ENCODE measurements at regions not wholly inside any gene's neighbourhood (a gene's known extent, or its start where the extent isn't known, plus 50 kb on each side); places are given as distances from the start of the nearest gene placed in this dataset.

DNA sequence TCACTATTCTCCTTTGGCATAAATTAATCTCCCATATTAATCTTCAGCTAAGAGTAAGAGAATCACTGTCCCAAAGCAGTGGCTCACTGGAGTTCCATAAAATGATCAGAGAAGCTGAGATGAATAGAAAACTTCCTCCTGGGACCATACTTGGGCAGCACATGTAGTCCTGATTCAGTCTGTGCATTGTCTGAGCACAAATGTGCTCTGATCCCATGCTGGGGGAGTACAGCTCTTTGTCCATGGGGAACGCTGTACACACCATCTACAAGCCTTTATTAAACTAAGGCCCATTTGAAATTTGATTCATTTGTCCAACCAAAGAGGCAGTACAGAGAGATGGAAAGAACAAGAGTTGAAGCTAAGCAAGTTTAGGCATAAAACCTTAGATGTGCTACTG, 147.4 kb upstream of the PGR start:
- no peaks in the 10 kb centered on the region for H3K27me3 ChIP-seq (replicated peaks; ENCODE audit: insufficient read depth, low read length)
- H3F3A ChIP-seq (ENCODE audit: insufficient read depth, low read length), result no peaks in the 10 kb centered on the region
- no peak overlapping the region for H3K4me2 ChIP-seq (ENCODE audit: low read depth, low read length)
- H3K36me3 ChIP-seq (replicated peaks; ENCODE audit: insufficient read depth, low read length), result no peaks in the 10 kb centered on the region
- DNase-seq, result no peak
- H3K9ac ChIP-seq (ENCODE audit: low read length), result no peak overlapping the region
- H4K20me1 ChIP-seq (ENCODE audit: insufficient read depth, low read length), result no peaks in the 10 kb centered on the region
- no peak overlapping the region for H2AFZ ChIP-seq (ENCODE audit: low read length)
- no peaks in the 10 kb centered on the region for H3K4me1 ChIP-seq (ENCODE audit: low read length)
- H3K9me3 ChIP-seq (replicated peaks; ENCODE audit: insufficient read depth, low read length), result no peaks in the 10 kb centered on the region
- TF ChIP-seq, protein P1, sequence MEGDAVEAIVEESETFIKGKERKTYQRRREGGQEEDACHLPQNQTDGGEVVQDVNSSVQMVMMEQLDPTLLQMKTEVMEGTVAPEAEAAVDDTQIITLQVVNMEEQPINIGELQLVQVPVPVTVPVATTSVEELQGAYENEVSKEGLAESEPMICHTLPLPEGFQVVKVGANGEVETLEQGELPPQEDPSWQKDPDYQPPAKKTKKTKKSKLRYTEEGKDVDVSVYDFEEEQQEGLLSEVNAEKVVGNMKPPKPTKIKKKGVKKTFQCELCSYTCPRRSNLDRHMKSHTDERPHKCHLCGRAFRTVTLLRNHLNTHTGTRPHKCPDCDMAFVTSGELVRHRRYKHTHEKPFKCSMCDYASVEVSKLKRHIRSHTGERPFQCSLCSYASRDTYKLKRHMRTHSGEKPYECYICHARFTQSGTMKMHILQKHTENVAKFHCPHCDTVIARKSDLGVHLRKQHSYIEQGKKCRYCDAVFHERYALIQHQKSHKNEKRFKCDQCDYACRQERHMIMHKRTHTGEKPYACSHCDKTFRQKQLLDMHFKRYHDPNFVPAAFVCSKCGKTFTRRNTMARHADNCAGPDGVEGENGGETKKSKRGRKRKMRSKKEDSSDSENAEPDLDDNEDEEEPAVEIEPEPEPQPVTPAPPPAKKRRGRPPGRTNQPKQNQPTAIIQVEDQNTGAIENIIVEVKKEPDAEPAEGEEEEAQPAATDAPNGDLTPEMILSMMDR (IDR thresholded peaks at IDR 0.05; ENCODE audit: low read length), result no peak
- TF ChIP-seq EZH2 (optimal IDR thresholded peaks at IDR 0.05; ENCODE audit: low read depth, low read length) (no peak), EZH2phosphoT487 (IDR thresholded peaks at IDR 0.05; ENCODE audit: low read length) (no peak)
- no peak overlapping the region for H3K27ac ChIP-seq (ENCODE audit: low read length)
- H3K9me2 ChIP-seq (replicated peaks; ENCODE audit: insufficient read depth, low read length), result no peaks in the 10 kb centered on the region
- no peaks in the 10 kb centered on the region for H3K79me2 ChIP-seq (ENCODE audit: low read length)
- no peak overlapping the region for H3K4me3 ChIP-seq (ENCODE audit: low read length)

DNA sequence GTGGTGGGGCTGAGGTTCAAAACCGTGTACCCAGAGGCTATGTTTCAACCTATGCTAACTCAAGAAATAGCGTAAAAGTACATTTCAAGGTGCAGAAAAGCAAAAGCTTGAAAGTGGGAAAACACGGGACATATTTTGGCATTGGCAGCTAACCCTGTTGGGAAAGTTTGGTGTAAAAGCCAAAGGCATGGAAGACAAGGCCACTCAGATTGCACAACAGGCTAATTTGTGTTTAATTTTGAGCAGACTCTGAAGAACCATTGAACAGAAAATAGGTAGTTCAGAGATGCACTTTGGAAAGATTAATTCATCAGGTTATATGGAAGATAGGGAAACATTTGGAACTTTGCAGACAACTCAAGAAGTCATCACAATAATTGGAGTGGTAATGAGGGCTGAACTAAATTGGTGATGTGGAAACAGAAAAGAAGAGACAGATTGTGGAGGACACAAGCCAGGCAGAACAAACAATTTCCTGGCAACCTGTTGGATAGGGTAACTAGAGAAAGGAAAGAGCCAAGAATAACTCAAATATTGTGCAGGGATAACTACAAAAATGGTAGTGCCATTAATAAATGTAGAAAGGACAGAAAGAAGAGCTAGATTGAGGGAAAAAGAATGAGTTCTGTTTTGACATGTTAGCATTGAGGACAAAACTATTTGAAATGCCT, 140.5 kb upstream of the PGR start:
- no peak overlapping the region for H2AFZ ChIP-seq (ENCODE audit: low read length)
- no peaks in the 10 kb centered on the region for H3K79me2 ChIP-seq (ENCODE audit: low read length)
- H3K9me2 ChIP-seq (replicated peaks; ENCODE audit: insufficient read depth, low read length), result no peaks in the 10 kb centered on the region
- no peaks in the 10 kb centered on the region for H4K20me1 ChIP-seq (ENCODE audit: insufficient read depth, low read length)
- TF ChIP-seq EZH2phosphoT487 (IDR thresholded peaks at IDR 0.05; ENCODE audit: low read length), result no peak
- TF ChIP-seq EZH2 (optimal IDR thresholded peaks at IDR 0.05; ENCODE audit: low read depth, low read length), result no peak
- TF ChIP-seq, protein P1 (IDR thresholded peaks at IDR 0.05; ENCODE audit: low read length), result no peak
- H3F3A ChIP-seq (ENCODE audit: insufficient read depth, low read length), result no peaks in the 10 kb centered on the region
- H3K4me3 ChIP-seq (ENCODE audit: low read length), result no peak overlapping the region
- H3K9me3 ChIP-seq (replicated peaks; ENCODE audit: insufficient read depth, low read length), result no peaks in the 10 kb centered on the region
- H3K4me1 ChIP-seq (ENCODE audit: low read length), result no peaks in the 10 kb centered on the region
- DNase-seq, result no peak
- H3K27me3 ChIP-seq (replicated peaks; ENCODE audit: insufficient read depth, low read length), result no peaks in the 10 kb centered on the region
- no peaks in the 10 kb centered on the region for H3K36me3 ChIP-seq (replicated peaks; ENCODE audit: insufficient read depth, low read length)
- no peak overlapping the region for H3K27ac ChIP-seq (ENCODE audit: low read length)
- no peak overlapping the region for H3K9ac ChIP-seq (ENCODE audit: low read length)
- H3K4me2 ChIP-seq (ENCODE audit: low read depth, low read length), result no peak overlapping the region

DNA sequence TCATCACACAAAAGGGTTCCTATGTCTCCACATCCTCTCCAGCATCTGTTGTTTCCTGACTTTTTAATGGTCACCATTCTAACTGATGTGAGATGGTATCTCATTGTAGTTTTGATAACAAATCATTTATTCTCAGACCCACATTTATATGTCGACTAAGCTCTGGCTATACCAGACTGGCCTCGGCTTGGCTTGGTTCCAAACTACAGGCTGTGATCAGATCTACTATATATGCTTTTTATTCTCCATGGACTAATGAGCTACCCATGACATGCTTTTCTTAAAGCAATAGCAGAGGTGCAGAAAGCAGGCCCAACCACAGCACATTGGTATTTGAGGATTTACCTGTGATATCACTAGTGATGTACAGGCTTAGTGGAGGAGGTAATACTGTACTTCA, 139.8 kb upstream of the PGR start:
- DNase-seq, result no peak
- no peaks in the 10 kb centered on the region for H3K79me2 ChIP-seq (ENCODE audit: low read length)
- no peak overlapping the region for H3K9ac ChIP-seq (ENCODE audit: low read length)
- H3K4me1 ChIP-seq (ENCODE audit: low read length), result no peaks in the 10 kb centered on the region
- no peak for TF ChIP-seq EZH2phosphoT487 (IDR thresholded peaks at IDR 0.05; ENCODE audit: low read length)
- no peak for TF ChIP-seq EZH2 (optimal IDR thresholded peaks at IDR 0.05; ENCODE audit: low read depth, low read length)
- TF ChIP-seq, protein P1 (IDR thresholded peaks at IDR 0.05; ENCODE audit: low read length), result no peak
- no peaks in the 10 kb centered on the region for H3K27me3 ChIP-seq (replicated peaks; ENCODE audit: insufficient read depth, low read length)
- no peaks in the 10 kb centered on the region for H3K9me3 ChIP-seq (replicated peaks; ENCODE audit: insufficient read depth, low read length)
- H3K27ac ChIP-seq (ENCODE audit: low read length), result no peak overlapping the region
- H3K4me3 ChIP-seq (ENCODE audit: low read length), result no peak overlapping the region
- no peaks in the 10 kb centered on the region for H3K36me3 ChIP-seq (replicated peaks; ENCODE audit: insufficient read depth, low read length)
- H3K4me2 ChIP-seq (ENCODE audit: low read depth, low read length), result no peak overlapping the region
- no peaks in the 10 kb centered on the region for H4K20me1 ChIP-seq (ENCODE audit: insufficient read depth, low read length)
- H3F3A ChIP-seq (ENCODE audit: insufficient read depth, low read length), result no peaks in the 10 kb centered on the region
- no peaks in the 10 kb centered on the region for H3K9me2 ChIP-seq (replicated peaks; ENCODE audit: insufficient read depth, low read length)
- no peak overlapping the region for H2AFZ ChIP-seq (ENCODE audit: low read length)

Data from MM.1S (cell line).